ENCODE measurements at regions not wholly inside any gene's neighbourhood (a gene's known extent, or its start where the extent isn't known, plus 50 kb on each side); places are given as distances from the start of the nearest gene placed in this dataset.

DNA sequence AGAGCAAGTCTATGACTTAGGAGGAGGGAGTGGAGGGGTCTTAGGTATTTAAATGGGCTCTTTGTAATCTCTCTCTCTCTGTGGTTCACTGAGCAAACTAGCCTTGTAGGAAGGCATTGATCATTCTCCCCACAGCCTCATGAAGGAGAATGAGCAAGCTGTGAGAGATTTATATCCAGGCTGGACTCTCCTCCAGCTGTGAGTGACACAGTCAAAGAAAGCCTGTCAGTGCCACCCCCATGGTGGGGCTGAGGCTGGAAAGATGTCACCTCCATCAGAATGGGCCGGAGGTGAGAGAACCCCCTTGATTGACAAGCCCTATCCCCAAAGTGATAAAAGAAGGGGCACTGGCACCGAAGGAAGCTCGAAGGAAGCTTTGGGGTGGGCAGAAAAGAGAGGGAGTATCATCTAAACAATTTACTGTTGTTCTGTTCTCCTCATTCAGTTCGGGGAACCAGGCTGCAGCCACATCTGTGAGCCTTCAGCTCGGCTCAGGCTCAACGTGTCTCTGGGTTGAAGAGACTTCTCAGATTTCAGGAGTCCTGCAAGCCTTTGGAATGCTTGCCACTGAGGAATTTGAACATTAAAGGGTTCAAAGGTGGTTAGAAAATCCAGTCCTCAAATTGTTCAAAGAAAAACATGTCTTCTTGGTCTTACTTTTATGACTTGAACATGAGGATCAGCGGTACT, 538.2 kb upstream of the ZNF462 start:
- no peak for DNase-seq (ENCODE audit: low read depth)

- no peak for DNase-seq (ENCODE audit: low read depth)
Observed at GRCh38 chr9:106326493-106326892, 536.5 kb upstream of the ZNF462 start.

DNA sequence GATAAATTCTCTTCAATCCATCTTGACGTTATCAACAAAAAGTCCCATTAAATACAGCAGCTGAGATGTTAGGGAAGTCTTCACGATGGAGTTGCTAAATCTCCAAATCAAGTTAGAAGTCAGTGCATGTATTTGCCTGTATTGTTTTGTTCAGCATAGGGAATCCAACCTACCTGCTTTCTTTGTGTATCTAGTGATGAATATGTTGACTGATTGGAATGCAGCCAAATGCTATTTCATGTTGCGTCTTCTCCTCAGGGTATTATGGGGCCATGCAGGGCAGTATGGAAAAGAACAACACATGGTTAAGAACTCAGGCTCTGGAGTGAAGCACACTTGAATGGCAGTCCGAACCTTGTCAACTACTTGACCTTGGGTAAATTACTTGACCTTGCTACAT, 529.5 kb upstream of the ZNF462 start:
- no peak for DNase-seq (ENCODE audit: low read depth)

- DNase-seq (ENCODE audit: low read depth), result no peak
Observed at GRCh38 chr9:106334081-106334480, 528.9 kb upstream of the ZNF462 start.

DNA sequence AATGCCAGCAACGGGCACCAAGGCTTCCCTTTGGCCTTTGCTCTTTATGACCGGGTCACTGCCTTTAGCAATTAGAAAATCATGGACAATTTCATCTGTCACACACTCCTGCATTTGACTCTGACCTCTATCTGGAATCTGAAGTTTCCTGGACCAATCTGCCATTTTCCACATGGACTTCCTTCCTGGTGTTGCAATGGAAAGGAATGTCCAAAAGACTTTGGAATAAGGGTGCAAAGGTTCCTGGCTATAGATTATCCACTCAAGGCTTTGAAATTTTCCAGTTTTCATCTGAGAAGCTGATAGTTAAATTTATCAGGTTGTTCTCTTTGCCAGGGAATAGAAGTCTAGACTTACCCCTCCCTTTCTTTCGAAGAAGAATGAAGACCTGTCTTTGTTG, 523.1 kb upstream of the ZNF462 start:
- no peak for DNase-seq (ENCODE audit: low read depth)

- DNase-seq (ENCODE audit: low read depth), result no peak
Observed at GRCh38 chr9:106350777-106351176, 512.2 kb upstream of the ZNF462 start.

- no peak for DNase-seq (ENCODE audit: low read depth)
Observed at GRCh38 chr9:106356924-106357323, 506.0 kb upstream of the ZNF462 start.

DNA sequence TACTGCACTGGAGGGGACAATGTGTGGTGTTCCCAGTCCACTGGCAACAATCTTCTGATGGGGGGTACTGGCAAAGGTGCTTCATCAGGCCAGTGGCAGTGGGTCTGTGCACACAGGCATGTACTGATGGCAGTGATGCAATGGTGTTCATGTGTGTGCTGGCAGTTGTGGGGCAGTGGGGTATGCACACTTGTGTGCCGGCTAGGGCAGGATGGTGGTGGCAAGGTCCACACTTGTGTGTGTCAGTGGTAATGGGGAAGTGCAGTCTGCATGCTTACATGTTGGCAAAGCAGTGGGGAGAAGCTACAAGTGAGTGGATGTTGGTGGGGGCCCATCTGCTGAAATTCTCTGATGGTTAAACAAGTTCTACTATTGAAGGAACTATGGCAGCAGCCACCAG, 504.6 kb upstream of the ZNF462 start:
- DNase-seq (ENCODE audit: low read depth), result no peak

DNA sequence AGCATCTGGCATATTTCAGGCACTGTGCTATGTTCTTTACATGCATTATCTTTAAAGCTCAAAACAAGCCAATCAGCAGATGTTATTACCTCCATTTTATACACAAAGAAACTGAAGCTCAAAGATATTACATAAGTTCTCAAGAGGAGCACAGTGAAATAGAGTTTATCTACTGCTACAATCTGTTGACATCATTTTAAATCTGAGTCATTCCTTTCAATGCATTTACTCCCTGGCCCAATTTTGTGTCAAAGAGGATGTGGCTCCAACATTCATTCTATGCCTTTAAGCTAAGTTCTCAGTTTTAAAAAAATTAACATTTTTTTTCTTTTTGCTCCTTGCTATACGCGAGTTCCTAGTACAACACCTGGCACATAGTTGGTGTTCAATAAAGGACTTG, 486.3 kb upstream of the ZNF462 start:
- DNase-seq (ENCODE audit: low read depth), result no peak

- no peak for DNase-seq (ENCODE audit: low read depth)
Observed at GRCh38 chr9:106383072-106383471, 479.9 kb upstream of the ZNF462 start.

GRCh38 chr9:106387965-106388364, 475.0 kb upstream of the ZNF462 start:
- DNase-seq (ENCODE audit: low read depth), result no peak

GRCh38 chr9:106393226-106393625, 469.7 kb upstream of the ZNF462 start:
- no peak for DNase-seq (ENCODE audit: low read depth)

GRCh38 chr9:106400170-106400569, 462.8 kb upstream of the ZNF462 start:
- no peak for DNase-seq (ENCODE audit: low read depth)

DNA sequence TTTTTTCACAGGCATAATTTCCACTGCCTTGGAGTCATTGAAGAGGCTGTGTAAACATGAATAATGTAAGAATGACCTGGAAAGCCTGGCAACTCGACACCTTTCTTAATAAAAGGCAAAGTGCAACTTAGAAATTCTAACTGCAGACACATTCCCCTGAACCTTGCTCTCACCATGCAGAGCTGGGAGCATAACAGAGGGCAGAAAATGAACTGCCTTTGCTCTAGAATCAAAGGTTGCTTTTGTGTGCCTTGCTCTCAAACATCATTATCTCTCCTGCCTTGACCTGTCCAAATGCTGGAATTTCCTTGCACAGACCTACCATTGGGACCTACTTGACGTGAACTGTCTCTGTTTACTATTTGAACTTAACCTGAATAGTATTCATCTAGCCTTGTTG, 462.0 kb upstream of the ZNF462 start:
- no peak for DNase-seq (ENCODE audit: low read depth)

DNA sequence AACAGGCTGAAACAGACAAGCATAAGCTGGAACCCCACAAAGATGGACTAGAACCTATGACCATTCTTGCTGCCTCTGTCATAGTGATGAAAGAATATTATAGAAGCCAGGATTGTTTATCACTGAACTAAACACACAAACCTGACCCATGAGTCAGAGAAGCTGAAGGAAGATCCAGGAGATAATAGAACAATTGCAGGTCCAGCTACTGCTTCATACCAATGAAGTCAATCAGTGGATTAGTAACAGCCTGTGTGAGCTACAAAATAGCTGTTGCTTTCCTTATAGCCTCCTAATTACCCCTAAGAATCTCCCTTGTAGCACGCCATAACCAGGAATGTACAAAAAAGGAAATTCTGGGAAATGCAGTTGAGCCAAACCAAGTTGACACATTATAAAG, 459.9 kb upstream of the ZNF462 start:
- peak; percentile 44 for DNase-seq (ENCODE audit: low read depth)

DNA sequence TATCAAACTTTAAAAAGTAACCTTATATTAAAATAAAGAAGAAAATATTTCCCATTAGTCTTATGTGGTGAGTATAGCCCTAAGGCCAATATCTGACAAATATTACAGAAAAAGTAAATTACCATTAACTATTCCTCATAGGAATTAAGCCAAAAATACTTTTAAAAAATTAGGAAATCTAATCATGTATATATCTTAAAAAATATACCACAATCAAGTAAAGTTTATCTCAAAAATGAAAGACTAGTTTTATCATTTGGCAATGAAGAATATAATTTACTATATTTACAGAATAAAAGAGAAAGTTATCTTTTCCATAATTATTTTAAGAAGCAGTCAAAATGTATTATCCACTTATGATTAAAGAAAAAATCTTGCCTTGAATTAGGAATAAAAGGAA, 458.8 kb upstream of the ZNF462 start:
- no peak for DNase-seq (ENCODE audit: low read depth)

DNA sequence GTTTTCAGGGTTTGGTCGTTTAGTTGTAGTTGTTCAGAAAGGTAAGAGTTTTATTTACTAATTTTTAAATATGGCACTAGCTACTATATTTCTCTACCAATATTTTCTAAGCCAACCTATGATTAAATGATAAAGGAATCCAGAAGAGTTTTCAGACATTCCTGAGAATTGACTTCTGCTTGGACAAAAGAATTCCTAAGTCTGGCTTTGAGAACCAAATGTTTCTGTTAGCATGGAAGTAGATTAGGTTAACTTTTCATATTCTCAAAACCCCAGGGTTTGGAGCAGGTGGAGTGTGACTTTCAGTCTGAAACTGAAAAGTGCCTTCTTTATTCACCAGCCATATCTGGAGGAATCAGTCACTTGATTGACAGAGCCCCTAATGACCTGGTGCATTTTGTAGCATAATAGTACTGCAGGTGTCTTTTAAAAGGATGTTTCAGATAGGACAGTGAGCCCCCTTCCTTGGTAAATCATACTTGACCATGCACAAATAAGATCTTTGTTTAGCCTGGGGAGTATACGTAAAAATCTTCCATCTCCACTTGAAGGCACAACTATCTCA, 457.0 kb upstream of the ZNF462 start:
- DNase-seq (ENCODE audit: low read depth), result peak; percentile 5

DNA sequence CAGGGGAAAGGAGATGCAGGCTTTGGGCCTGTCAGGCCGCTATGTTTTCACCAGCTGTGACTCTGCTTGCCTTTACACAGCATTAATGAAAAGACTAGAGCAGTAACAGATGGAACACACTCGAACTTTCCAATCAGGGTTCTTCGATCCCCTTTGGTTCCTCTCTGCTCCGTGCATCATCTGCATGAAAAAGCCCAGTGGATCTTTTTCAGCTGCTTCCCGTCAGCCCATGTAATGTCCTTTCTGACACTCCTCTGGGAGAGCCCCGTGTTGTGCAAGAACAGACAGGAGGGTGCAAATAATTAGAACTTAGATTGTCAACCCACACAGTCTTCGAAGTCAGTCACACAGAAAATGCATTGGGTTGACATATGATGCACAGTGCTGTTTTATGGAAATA, 448.9 kb upstream of the ZNF462 start:
- no peak for DNase-seq (ENCODE audit: low read depth)

DNA sequence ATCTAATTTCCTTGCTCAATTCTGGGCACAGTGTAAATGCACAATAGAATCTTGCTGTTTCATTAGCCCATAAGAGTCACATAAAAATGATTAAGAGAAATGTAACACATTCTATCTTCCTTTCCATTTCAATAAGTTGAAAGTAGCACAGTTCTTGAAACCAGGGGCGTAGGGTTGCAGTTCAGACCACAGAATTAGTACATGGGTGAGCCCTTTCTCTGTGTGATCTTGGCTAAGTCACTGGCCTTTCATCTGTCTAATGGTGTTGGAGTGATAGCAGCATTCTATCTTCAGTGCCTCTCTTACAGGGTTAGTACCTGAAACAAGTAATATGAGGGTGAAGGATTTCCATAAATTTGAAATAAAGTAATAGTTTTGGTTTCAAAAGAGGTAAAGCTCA, 445.3 kb upstream of the ZNF462 start:
- DNase-seq (ENCODE audit: low read depth), result no peak

- DNase-seq (ENCODE audit: low read depth), result no peak
Observed at GRCh38 chr9:106419829-106420228, 443.1 kb upstream of the ZNF462 start.

DNA sequence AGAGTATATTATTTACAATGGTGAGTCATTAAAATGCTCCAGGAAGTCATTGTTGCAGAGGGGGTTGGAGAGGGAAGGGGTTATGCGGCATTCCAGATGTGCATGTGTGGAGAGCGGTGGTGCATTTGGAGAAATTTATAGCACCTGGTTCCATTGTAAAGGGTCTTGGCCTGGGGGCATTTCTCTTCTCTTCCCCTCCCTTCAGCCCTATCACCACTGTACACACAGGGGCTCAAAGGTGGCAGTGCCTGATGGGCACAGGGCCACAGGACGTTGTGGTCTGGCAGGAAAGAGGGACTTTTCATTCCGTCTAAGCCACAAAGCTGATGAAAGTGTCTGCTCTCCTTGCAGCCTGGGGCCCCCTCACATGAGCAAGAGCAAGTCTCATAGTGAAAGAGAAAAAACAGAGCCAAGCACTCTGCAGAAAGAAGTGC, 442.4 kb upstream of the ZNF462 start:
- peak; percentile 11 for DNase-seq (ENCODE audit: low read depth)

GRCh38 chr9:106421772-106422171, 441.2 kb upstream of the ZNF462 start:
- DNase-seq (ENCODE audit: low read depth), result no peak

GRCh38 chr9:106423575-106423974, 439.4 kb upstream of the ZNF462 start:
- DNase-seq (ENCODE audit: low read depth), result no peak

DNA sequence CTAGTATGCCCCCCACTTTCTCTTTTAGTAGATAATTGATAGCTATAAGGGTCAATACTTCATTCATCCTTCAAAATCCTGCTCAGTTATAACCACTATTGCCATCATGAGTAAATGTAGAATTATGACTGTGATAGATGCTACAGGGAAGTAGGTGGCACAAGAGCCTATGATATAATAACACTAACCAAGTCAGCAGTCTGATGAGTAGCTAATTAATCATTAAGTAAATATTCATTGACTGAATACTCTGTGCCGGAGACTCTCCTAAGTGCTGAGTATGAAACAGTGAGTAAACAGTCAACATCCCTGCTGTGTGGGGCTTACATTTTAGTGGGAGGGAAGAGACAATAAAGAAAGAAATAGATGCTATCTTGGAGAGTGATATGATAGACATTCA, 430.3 kb upstream of the ZNF462 start:
- no peak for DNase-seq (ENCODE audit: low read depth)

Data from GM04503 (cell line).